H1 (cell line): ENCODE measurements at regions not wholly inside any gene's neighbourhood (a gene's known extent, or its start where the extent isn't known, plus 50 kb on each side); places are given as distances from the start of the nearest gene placed in this dataset.

Experiments used
- CTCF ChIA-PET: fragments of 300-600 bp; sonication (Branson Sonifier 250); formaldehyde crosslinking; loops from one replicate; lab custom pipeline; 2021; ENCODE audit not compliant: partially characterized antibody; lab: Charles Lee
- POLR2A ChIA-PET: fragments of 300-600 bp; sonication (Branson Sonifier 250); formaldehyde crosslinking; loops from one replicate; lab custom pipeline; 2021; ENCODE audit warnings: inconsistent platforms; ENCODE audit not compliant: partially characterized antibody; lab: Charles Lee
- DNase-seq, 2 experiments: peaks; one replicate each; pipeline versions ENCODE4 v3.0.0 to v3.0.0-alpha.2; 2010 to 2022; ENCODE audit warnings: low spot score in 2 of 2, low read depth in 1 of 2, mixed read lengths in 1 of 2
- FAIRE-seq: peaks from 2 replicates; lab custom pipeline; 2011; peaks lifted over from hg19 to GRCh38; lab: Jason Lieb, UNC
- H2AFZ ChIP-seq: 2 replicates; pipeline ENCODE4 v1.8.1; 2012; ENCODE audit warnings: low read length, inconsistent platforms
- H2AK5ac ChIP-seq: 2 replicates; pipeline ENCODE4 v1.6.1; 2013; ENCODE audit warnings: low read depth, low read length
- H2BK120ac ChIP-seq: replicated peaks from 2 replicates; pipeline ENCODE3; 2013; ENCODE audit warnings: low read depth, low read length, inconsistent platforms
- H2BK12ac ChIP-seq: 2 replicates; pipeline ENCODE4 v1.6.1; 2013; ENCODE audit warnings: low read depth, low read length
- H2BK15ac ChIP-seq: 2 replicates; pipeline ENCODE4 v1.6.1; 2013; ENCODE audit warnings: low read length
- H2BK20ac ChIP-seq: 2 replicates; pipeline ENCODE4 v1.6.1; 2013; ENCODE audit warnings: low read length
- H2BK5ac ChIP-seq: 2 replicates; pipeline ENCODE4 v1.6.1; 2013; ENCODE audit warnings: low read depth, low read length
- H3K14ac ChIP-seq: 2 replicates; pipeline ENCODE4 v1.6.1; 2013; ENCODE audit warnings: inconsistent platforms; ENCODE audit not compliant: insufficient read length
- H3K18ac ChIP-seq: 2 replicates; pipeline ENCODE4 v1.6.1; 2013; ENCODE audit warnings: low read length; ENCODE audit errors: extremely low read depth
- H3K23ac ChIP-seq: 2 replicates; pipeline ENCODE4 v1.6.1; 2013; ENCODE audit warnings: inconsistent platforms; ENCODE audit not compliant: insufficient read length
- H3K23me2 ChIP-seq: 2 replicates; pipeline ENCODE4 v1.6.1; 2013; ENCODE audit warnings: low read depth, low read length
- H3K27ac ChIP-seq: 2 replicates; pipeline ENCODE4 v1.6.1; 2011; ENCODE audit warnings: low read depth, low read length, inconsistent platforms
- H3K27me3 ChIP-seq, 4 experiments: replicated peaks in 1 of 4; 1 replicate in 1 of 4; 2 replicates in 3 of 4; pipeline versions ENCODE4 v1.6.1 to v1.8.1; 2011 to 2013; ENCODE audit warnings: low read length in 3 of 4, mild to moderate bottlenecking in 3 of 4, inconsistent platforms in 2 of 4, mixed read lengths in 2 of 4, moderate library complexity in 1 of 4; ENCODE audit not compliant: control insufficient read depth in 3 of 4, insufficient read depth in 3 of 4; ENCODE audit errors: extremely low read depth in 1 of 4
- H3K36me3 ChIP-seq, 4 experiments: 2 replicates each; pipeline versions ENCODE4 v1.6.1 to v1.8.1; 2011 to 2013; ENCODE audit warnings: mild to moderate bottlenecking in 4 of 4, low read length in 3 of 4, moderate library complexity in 2 of 4, control low read depth in 1 of 4, inconsistent platforms in 1 of 4; ENCODE audit not compliant: insufficient read depth in 4 of 4, control insufficient read depth in 2 of 4
- H3K4ac ChIP-seq: replicated peaks from 2 replicates; pipeline ENCODE3; 2013; ENCODE audit warnings: low read length, low read depth, mixed read lengths, inconsistent platforms; ENCODE audit not compliant: insufficient read length
- H3K4me1 ChIP-seq, 4 experiments: replicated peaks in 1 of 4; 1 replicate in 1 of 4; 2 replicates in 3 of 4; pipeline versions ENCODE4 v1.6.1 to v1.8.1; 2011 to 2013; ENCODE audit warnings: low read length in 3 of 4, inconsistent platforms in 2 of 4, mixed read lengths in 1 of 4; ENCODE audit not compliant: insufficient read depth in 4 of 4, control insufficient read depth in 3 of 4
- H3K4me2 ChIP-seq, 2 experiments: 2 replicates each; pipeline versions ENCODE4 v1.6.1 to v1.8.1; 2011 to 2013; ENCODE audit warnings: low read depth in 2 of 2, low read length in 2 of 2, control low read depth in 1 of 2, inconsistent platforms in 1 of 2, mild to moderate bottlenecking in 1 of 2; ENCODE audit not compliant: insufficient read depth in 1 of 2
- H3K4me3 ChIP-seq, 4 experiments: fragments of 200-600, 300-600 bp in 1 of 4; sonication (generic), shearing (Covaris generic), sonication (Bioruptor Twin) in 1 of 4; 2 replicates each; pipeline versions ENCODE4 v1.5.1 to v1.8.1; 2011 to 2016; ENCODE audit warnings: low read length in 4 of 4, low read depth in 3 of 4, control low read depth in 2 of 4, inconsistent platforms in 2 of 4, mild to moderate bottlenecking in 2 of 4, mixed read lengths in 1 of 4, moderate library complexity in 1 of 4; ENCODE audit not compliant: insufficient read depth in 2 of 4; ENCODE audit errors: extremely low read depth in 1 of 4
- H3K56ac ChIP-seq: replicated peaks from 2 replicates; pipeline ENCODE3; 2013; ENCODE audit warnings: low read depth, mild to moderate bottlenecking, mixed read lengths, low read length, inconsistent platforms; ENCODE audit not compliant: insufficient read length
- H3K79me1 ChIP-seq: 2 replicates; pipeline ENCODE4 v1.6.1; 2013; ENCODE audit warnings: low read depth, low read length, control low read depth
- H3K79me2 ChIP-seq, 2 experiments: 2 replicates each; pipeline versions ENCODE4 v1.6.1 to v1.8.1; 2012 to 2013; ENCODE audit warnings: low read length in 2 of 2, mild to moderate bottlenecking in 2 of 2, inconsistent platforms in 1 of 2; ENCODE audit not compliant: insufficient read depth in 2 of 2, control insufficient read depth in 1 of 2
- H3K9ac ChIP-seq, 4 experiments: replicated peaks in 1 of 4; 1 replicate in 1 of 4; 2 replicates in 3 of 4; pipeline versions ENCODE4 v1.6.1 to v1.8.1; 2011 to 2013; ENCODE audit warnings: low read depth in 3 of 4, low read length in 3 of 4, control low read depth in 2 of 4, mild to moderate bottlenecking in 2 of 4, moderate library complexity in 2 of 4, inconsistent platforms in 1 of 4; ENCODE audit errors: extremely low read depth in 1 of 4
- H3K9me3 ChIP-seq, 2 experiments: 2 replicates each; pipeline versions ENCODE4 v1.6.1 to v1.8.1; 2012 to 2013; ENCODE audit warnings: mild to moderate bottlenecking in 2 of 2, moderate library complexity in 2 of 2, control low read depth in 1 of 2, inconsistent platforms in 1 of 2, low read depth in 1 of 2, low read length in 1 of 2, mixed read lengths in 1 of 2; ENCODE audit not compliant: insufficient read depth in 2 of 2
- H4K20me1 ChIP-seq, 2 experiments: replicated peaks in 1 of 2; 2 replicates each; pipeline versions ENCODE3 to v1.8.1; 2011 to 2013; ENCODE audit warnings: inconsistent platforms in 2 of 2, low read length in 2 of 2, mild to moderate bottlenecking in 1 of 2; ENCODE audit not compliant: insufficient read depth in 2 of 2, control insufficient read depth in 1 of 2
- H4K5ac ChIP-seq: 2 replicates; pipeline ENCODE4 v1.6.1; 2013; ENCODE audit warnings: low read length, low read depth, mixed read lengths, inconsistent platforms; ENCODE audit not compliant: insufficient read length
- H4K8ac ChIP-seq: 2 replicates; pipeline ENCODE4 v1.8.0; 2013; ENCODE audit warnings: mild to moderate bottlenecking, moderate library complexity, low read length, inconsistent platforms; ENCODE audit not compliant: insufficient read depth; ENCODE audit errors: extremely low read depth
- H4K91ac ChIP-seq: replicated peaks from 2 replicates; pipeline ENCODE3; 2013; ENCODE audit warnings: low read length, mixed read lengths, inconsistent platforms; ENCODE audit not compliant: insufficient read length
- E2F6 ChIP-seq: IDR thresholded peaks from 2 replicates; pipeline ENCODE4 v1.6.1; 2012; ENCODE audit warnings: inconsistent platforms
- KDM4A ChIP-seq: IDR thresholded peaks from one replicate; pipeline ENCODE4 v1.7.1; 2012; ENCODE audit warnings: low read depth, mild to moderate bottlenecking, moderate library complexity, low read length, inconsistent platforms; ENCODE audit not compliant: severe bottlenecking
- NRF1 ChIP-seq: IDR thresholded peaks from 2 replicates; pipeline ENCODE4 v1.6.1; 2011; ENCODE audit warnings: mild to moderate bottlenecking, low read depth, low read length, improper control_type of control experiment
- WGBS, 2 experiments: shearing (Covaris generic) in 1 of 2; methylation state at CpG; one replicate each; pipeline versions ENCODE4 v1.1.6 to v1.1.7; 2013 to 2015; ENCODE audit warnings: low lambda C conversion rate in 2 of 2, mixed read lengths in 2 of 2, inconsistent platforms in 1 of 2, low coverage in 1 of 2, missing lambda C conversion rate in 1 of 2; ENCODE audit not compliant: insufficient replicate concordance in 2 of 2, insufficient coverage in 1 of 2, insufficient read length in 1 of 2; ENCODE audit errors: extremely low coverage in 1 of 2, missing lambda C conversion rate in 1 of 2; 5-methylcytosine and 5-hydroxymethylcytosine counted together

- H3K23ac ChIP-seq = no peak overlapping the region
- H3K27me3 ChIP-seq = no peaks in the 10 kb centered on the region
- 83% methylated on average over 4 of the region's 4 CpGs; no CpG with 5 or more reads in 1 of the 2 experiments for WGBS, 2 experiments
- H2BK120ac ChIP-seq = no peak overlapping the region
- FAIRE-seq = no peak
- H2BK20ac ChIP-seq = no peak overlapping the region
- no peak overlapping the region for H2BK12ac ChIP-seq
- H3K36me3 ChIP-seq = no peaks in the 10 kb centered on the region
- H3K79me1 ChIP-seq = no peaks in the 10 kb centered on the region
- POLR2A ChIA-PET = no interaction called here
- no peaks in the 10 kb centered on the region for H3K79me2 ChIP-seq
- no peak overlapping the region for H3K9ac ChIP-seq
- no peak for TF ChIP-seq KDM4A
- no peak for TF ChIP-seq E2F6
- no peak for TF ChIP-seq NRF1
- TF ChIP-seq, all 59 proteins: peak for 0
- no peak overlapping the region for H3K18ac ChIP-seq
- H3K56ac ChIP-seq = no peak overlapping the region
- DNase-seq = no peak
- no peak overlapping the region for H2AK5ac ChIP-seq
- H3K23me2 ChIP-seq = no peaks in the 10 kb centered on the region
- H4K5ac ChIP-seq = no peak overlapping the region
- no peak overlapping the region for H4K8ac ChIP-seq
- no peak overlapping the region for H2BK5ac ChIP-seq
- no peak overlapping the region for H3K4ac ChIP-seq
- H4K91ac ChIP-seq = no peak overlapping the region
- H3K4me3 ChIP-seq = no peak overlapping the region
- H3K27ac ChIP-seq = no peak overlapping the region
- H3K4me2 ChIP-seq = no peak overlapping the region
- no peak overlapping the region for H3K14ac ChIP-seq
- no peaks in the 10 kb centered on the region for H3K9me3 ChIP-seq
- no peak overlapping the region for H2AFZ ChIP-seq
- no peak overlapping the region for H2BK15ac ChIP-seq
- H4K20me1 ChIP-seq = no peaks in the 10 kb centered on the region
- CTCF ChIA-PET = no interaction called here
- H3K4me1 ChIP-seq = no peaks in the 10 kb centered on the region
Observed at GRCh38 chr10:64771253-64772050, 1250.3 kb downstream of the REEP3 start.
